Astrocyte of the cerebellum (primary cell): ENCODE measurements at regions not wholly inside any gene's neighbourhood (a gene's known extent, or its start where the extent isn't known, plus 50 kb on each side); places are given as distances from the start of the nearest gene placed in this dataset.

Source experiments
- DNase-seq: peaks from one replicate; pipeline ENCODE4 v3.0.0-alpha.2; 2011; ENCODE audit warnings: low read depth
- H3K4me3 ChIP-seq: 2 replicates; pipeline ENCODE4 v1.5.1; 2011; ENCODE audit warnings: mild to moderate bottlenecking, low read depth, low read length, moderate library complexity
- CTCF ChIP-seq: IDR thresholded peaks from 2 replicates; pipeline ENCODE4 v1.5.1; 2012; ENCODE audit warnings: low read length, low read depth, moderate library complexity, mild to moderate bottlenecking; ENCODE audit errors: missing control alignments
- in situ Hi-C: cut with HindIII; loops from 2 replicates; pipeline ENCODE4 v1.10.0; 2017; ENCODE audit warnings: low sequenced_read_pairs

- no peak for TF ChIP-seq CTCF
Observed at GRCh38 chr15:97870771-97871170, 89.7 kb upstream of the ARRDC4 start.

GRCh38 chr15:97874139-97874538, 86.4 kb upstream of the ARRDC4 start:
- H3K4me3 ChIP-seq = no peak overlapping the region
- in situ Hi-C loops = no loop called here

More at GRCh38 chr15:97870771-97871170, 89.7 kb upstream of the ARRDC4 start:
- no peak overlapping the region for H3K4me3 ChIP-seq
- no peak for DNase-seq
- in situ Hi-C loops = no loop called here

GRCh38 chr15:97875025-97875512, 85.4 kb upstream of the ARRDC4 start:
- in situ Hi-C loops = no loop called here

More at GRCh38 chr15:97874139-97874538, 86.4 kb upstream of the ARRDC4 start:
- no peak for TF ChIP-seq CTCF
- DNase-seq = no peak

GRCh38 chr15:97875513-97876280, 84.8 kb upstream of the ARRDC4 start:
- in situ Hi-C loops = no loop called here
- no peak for DNase-seq
- no peak overlapping the region for H3K4me3 ChIP-seq
- TF ChIP-seq CTCF = no peak

More at GRCh38 chr15:97875025-97875512, 85.4 kb upstream of the ARRDC4 start:
- no peak overlapping the region for H3K4me3 ChIP-seq
- no peak for TF ChIP-seq CTCF
- DNase-seq = no peak

GRCh38 chr15:97876281-97876675, 84.2 kb upstream of the ARRDC4 start:
- H3K4me3 ChIP-seq = no peak overlapping the region
- no peak for TF ChIP-seq CTCF
- in situ Hi-C loops = no loop called here
- no peak for DNase-seq

- no peak for DNase-seq
- in situ Hi-C loops = no loop called here
- TF ChIP-seq CTCF = no peak
- H3K4me3 ChIP-seq = no peak overlapping the region
Observed at GRCh38 chr15:97881346-97881965, 79.0 kb upstream of the ARRDC4 start.
